ENCODE measurements at regions not wholly inside any gene's neighbourhood (a gene's known extent, or its start where the extent isn't known, plus 50 kb on each side); places are given as distances from the start of the nearest gene placed in this dataset.

DNA sequence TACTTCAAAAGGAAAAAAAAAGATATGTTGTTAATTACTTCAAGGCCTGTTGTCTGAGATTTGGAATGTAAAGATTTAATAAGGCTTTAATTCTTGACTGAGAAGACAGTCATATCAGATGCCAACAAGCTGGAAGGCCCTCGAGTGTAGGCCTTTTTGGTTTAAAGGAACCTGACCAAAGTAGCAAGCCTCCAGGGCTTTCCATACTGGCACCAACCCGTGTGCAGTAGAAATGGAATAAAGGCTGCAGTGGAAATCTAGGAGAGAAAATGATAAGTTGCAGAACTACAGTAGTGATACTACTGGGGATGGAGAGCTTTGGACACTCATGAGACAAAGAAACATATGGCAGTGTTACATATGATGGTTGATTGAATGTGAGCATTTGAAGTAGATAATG is 358.0 kb downstream of the TAF11L14 start:
- H3K79me2 ChIP-seq (ENCODE audit: insufficient read depth, low read length) = no peaks in the 10 kb centered on the region
- no peaks in the 10 kb centered on the region for H3K23me2 ChIP-seq (ENCODE audit: insufficient read length, low read depth, low read length, poor library complexity, severe bottlenecking)
- no peak overlapping the region for H2BK120ac ChIP-seq (ENCODE audit: low read depth, low read length, poor library complexity, severe bottlenecking)
- no peak overlapping the region for H3K56ac ChIP-seq (ENCODE audit: insufficient read length, low read depth, low read length)
- no peak overlapping the region for H4K91ac ChIP-seq (ENCODE audit: insufficient read length, low read depth, low read length)
- Mint-ChIP-seq H3K36me3 (ENCODE audit: insufficient read depth in 1 of 3, low read depth in 3 of 3) (no peaks in the 10 kb centered on the region), H3K27me3 (ENCODE audit: low read depth) (no peaks in the 10 kb centered on the region), H3K9me3 (no peaks in the 10 kb centered on the region), H3K4me3 (no peak overlapping the region), H3K27ac (peak overlapping the region in 1 of 3 experiments; percentile 88; a peak in 1 of 7 replicates), H3K4me1 (peaks cover 5% of the 10 kb centered on the region in 2 experiments)
- H3K4me2 ChIP-seq (ENCODE audit: insufficient read depth, insufficient read length, low read length) = no peak overlapping the region
- H2AFZ ChIP-seq (ENCODE audit: low read length) = no peak overlapping the region
- H3K79me1 ChIP-seq (ENCODE audit: insufficient read depth, low read depth, low read length, poor library complexity, severe bottlenecking) = no peaks in the 10 kb centered on the region
- no peak overlapping the region for H3K9ac ChIP-seq (ENCODE audit: extremely low read depth, insufficient read length, low read length)
- no peak overlapping the region for H4K5ac ChIP-seq (ENCODE audit: insufficient read length, low read depth, low read length)
- no peak overlapping the region for H4K8ac ChIP-seq (replicated peaks; ENCODE audit: insufficient read length, low read depth, low read length)
- no peak overlapping the region for H3K23ac ChIP-seq (ENCODE audit: insufficient read length, low read depth, low read length)
- no CpG with 5 or more reads among the region's 2 CpGs for WGBS (ENCODE audit: extremely low coverage, insufficient read length, low lambda C conversion rate)
- DNase-seq = no peak
- H2BK20ac ChIP-seq (ENCODE audit: low read depth, low read length, poor library complexity, severe bottlenecking) = no peak overlapping the region
- no peaks in the 10 kb centered on the region for H3K9me3 ChIP-seq (ENCODE audit: control insufficient read depth, low read depth, low read length)
- no peak overlapping the region for H3K4ac ChIP-seq (ENCODE audit: low read depth, low read length)
- no peak overlapping the region for H2BK12ac ChIP-seq (ENCODE audit: insufficient read length, low read depth, low read length)
- no peak overlapping the region for H2AK5ac ChIP-seq (ENCODE audit: insufficient read length, low read length)
- TF ChIP-seq, protein P1, sequence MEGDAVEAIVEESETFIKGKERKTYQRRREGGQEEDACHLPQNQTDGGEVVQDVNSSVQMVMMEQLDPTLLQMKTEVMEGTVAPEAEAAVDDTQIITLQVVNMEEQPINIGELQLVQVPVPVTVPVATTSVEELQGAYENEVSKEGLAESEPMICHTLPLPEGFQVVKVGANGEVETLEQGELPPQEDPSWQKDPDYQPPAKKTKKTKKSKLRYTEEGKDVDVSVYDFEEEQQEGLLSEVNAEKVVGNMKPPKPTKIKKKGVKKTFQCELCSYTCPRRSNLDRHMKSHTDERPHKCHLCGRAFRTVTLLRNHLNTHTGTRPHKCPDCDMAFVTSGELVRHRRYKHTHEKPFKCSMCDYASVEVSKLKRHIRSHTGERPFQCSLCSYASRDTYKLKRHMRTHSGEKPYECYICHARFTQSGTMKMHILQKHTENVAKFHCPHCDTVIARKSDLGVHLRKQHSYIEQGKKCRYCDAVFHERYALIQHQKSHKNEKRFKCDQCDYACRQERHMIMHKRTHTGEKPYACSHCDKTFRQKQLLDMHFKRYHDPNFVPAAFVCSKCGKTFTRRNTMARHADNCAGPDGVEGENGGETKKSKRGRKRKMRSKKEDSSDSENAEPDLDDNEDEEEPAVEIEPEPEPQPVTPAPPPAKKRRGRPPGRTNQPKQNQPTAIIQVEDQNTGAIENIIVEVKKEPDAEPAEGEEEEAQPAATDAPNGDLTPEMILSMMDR (conservative IDR thresholded peaks at IDR 0.05) = no peak
- H3K4me1 ChIP-seq (ENCODE audit: insufficient read depth, low read length) = no peaks in the 10 kb centered on the region
- H3K27ac ChIP-seq (ENCODE audit: insufficient read length, low read depth, low read length) = no peak overlapping the region
- H2BK5ac ChIP-seq (ENCODE audit: insufficient read length, low read length) = no peak overlapping the region
- no peaks in the 10 kb centered on the region for H3K27me3 ChIP-seq (ENCODE audit: insufficient read depth, low read length)
- no peak overlapping the region for H3K14ac ChIP-seq (ENCODE audit: insufficient read depth, low read length)
- H4K20me1 ChIP-seq (ENCODE audit: control insufficient read depth, insufficient read depth, insufficient read length) = no peaks in the 10 kb centered on the region
- H3T11ph ChIP-seq (ENCODE audit: low read length) = no peak overlapping the region
- no peak overlapping the region for H3K18ac ChIP-seq (ENCODE audit: insufficient read length, low read depth, low read length)
- H2BK15ac ChIP-seq (ENCODE audit: low read depth, low read length) = no peak overlapping the region

Measured in H9 (cell line).